ENCODE measurements at regions not wholly inside any gene's neighbourhood (a gene's known extent, or its start where the extent isn't known, plus 50 kb on each side); places are given as distances from the start of the nearest gene placed in this dataset.
"Not testable (repeated sequence)": the region's sequence is repeated elsewhere in the genome, so short reads cannot be mapped to it uniquely, and the experiment has no call there.

DNA sequence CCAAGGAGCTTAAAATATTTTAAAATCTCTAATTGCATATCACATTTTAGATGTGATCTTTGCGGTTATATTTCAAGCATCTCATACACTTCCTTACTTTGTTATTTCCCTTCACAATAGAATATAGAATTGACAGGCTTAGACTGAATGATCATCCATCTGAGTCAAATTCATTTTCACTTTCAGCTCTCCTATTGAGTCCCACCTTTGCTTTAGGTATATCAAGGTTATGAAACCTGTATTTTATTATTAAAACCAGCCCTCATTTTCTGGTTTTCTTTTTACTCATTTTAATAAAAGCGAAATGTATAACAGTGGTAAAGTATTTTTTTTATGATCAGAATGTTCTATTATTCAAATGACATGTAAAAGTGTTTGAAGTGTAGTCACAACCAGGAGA, 162.9 kb upstream of the KYNU start:
- TF ChIP-seq, protein P1, sequence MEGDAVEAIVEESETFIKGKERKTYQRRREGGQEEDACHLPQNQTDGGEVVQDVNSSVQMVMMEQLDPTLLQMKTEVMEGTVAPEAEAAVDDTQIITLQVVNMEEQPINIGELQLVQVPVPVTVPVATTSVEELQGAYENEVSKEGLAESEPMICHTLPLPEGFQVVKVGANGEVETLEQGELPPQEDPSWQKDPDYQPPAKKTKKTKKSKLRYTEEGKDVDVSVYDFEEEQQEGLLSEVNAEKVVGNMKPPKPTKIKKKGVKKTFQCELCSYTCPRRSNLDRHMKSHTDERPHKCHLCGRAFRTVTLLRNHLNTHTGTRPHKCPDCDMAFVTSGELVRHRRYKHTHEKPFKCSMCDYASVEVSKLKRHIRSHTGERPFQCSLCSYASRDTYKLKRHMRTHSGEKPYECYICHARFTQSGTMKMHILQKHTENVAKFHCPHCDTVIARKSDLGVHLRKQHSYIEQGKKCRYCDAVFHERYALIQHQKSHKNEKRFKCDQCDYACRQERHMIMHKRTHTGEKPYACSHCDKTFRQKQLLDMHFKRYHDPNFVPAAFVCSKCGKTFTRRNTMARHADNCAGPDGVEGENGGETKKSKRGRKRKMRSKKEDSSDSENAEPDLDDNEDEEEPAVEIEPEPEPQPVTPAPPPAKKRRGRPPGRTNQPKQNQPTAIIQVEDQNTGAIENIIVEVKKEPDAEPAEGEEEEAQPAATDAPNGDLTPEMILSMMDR (IDR thresholded peaks at IDR 0.05; ENCODE audit: low read depth, low read length): no peak
- no peak for DNase-seq (ENCODE audit: extremely low read depth, low read depth)

GRCh38 chr2:142710336-142710735, 167.1 kb upstream of the KYNU start:
- TF ChIP-seq, protein P1 (IDR thresholded peaks at IDR 0.05; ENCODE audit: low read depth, low read length): no peak
- no peak for DNase-seq (ENCODE audit: extremely low read depth, low read depth)

DNA sequence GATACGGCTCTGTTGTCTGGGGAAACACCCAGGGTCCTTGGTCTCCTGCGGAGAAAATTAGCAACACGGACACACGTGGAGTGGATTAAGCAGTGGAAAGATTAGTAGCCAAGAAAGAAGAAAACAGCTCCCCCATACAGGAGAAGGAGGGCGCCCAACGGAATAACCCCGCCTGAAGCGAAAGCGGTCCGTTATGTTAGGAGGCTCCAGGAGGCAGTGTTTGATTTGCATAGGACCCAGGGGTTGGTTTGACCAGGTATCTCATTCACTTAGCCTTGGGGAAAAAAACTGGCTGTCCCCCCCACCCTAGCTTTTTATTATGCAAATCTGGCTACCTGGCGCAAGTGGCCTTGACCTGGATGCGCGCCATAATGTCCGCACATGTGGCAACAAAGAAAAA, 170.1 kb upstream of the KYNU start:
- no peak for DNase-seq (ENCODE audit: extremely low read depth, low read depth)
- TF ChIP-seq, protein P1 (IDR thresholded peaks at IDR 0.05; ENCODE audit: low read depth, low read length): no peak

DNA sequence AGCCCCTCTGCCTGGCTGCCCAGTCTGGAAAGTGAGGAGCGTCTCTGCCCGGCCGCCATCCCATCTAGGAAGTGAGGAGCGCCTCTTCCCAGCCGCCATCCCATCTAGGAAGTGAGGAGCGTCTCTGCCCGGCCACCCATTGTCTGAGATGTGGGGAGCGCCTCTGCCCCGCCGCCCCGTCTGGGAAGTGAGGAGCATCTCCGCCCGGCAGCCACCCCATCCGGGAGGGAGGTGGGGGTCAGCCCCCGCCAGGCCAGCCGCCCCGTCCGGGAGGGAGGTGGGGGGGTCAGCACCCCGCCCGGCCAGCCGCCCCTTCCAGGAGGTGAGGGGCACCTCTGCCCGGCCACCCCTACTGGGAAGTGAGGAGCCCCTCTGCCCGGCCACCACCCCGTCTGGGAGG, 175.1 kb upstream of the KYNU start:
- DNase-seq (ENCODE audit: extremely low read depth, low read depth): not testable (repeated sequence)

DNA sequence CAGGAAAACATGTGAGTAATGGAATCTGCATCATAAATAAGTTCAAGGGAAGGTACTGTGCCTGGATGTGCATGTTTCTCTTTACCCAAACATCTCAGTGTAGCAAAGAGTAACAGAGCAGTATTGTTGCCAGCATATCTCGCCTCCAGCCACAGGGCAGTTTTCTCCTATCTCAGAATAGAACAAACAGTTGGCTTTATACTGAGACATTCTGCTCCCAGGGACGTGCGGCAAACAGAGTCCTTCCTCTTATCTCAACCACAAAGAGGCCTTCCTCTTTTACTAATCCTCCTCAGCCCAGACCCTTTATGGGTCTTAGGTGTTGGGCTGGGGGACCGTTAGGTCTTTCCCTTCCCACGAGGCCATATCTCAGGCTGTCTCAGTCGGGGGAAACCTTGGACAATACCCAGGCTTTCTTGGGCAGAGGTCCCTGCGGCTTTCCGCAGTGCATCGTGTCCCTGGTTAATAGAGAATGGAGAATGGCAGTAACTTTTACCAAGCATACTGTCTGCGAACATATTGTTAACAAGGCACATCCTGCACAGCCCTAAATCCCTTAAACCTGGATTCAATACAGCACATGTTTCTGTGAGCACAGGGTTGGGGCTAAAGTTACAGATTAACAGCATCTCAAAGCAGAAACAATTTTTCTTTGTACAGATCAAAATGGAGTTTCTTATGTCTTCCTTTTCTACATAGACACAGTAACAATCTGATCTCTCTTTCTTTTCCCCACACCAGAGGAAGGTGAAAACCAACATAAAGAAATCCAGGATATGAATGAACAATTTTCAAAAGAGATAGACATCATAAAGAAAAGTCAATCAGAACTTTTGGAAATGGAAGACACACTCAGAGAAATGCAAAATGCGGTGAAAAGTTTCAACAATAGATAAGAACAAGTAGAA, 181.9 kb upstream of the KYNU start:
- DNase-seq (ENCODE audit: extremely low read depth, low read depth): not testable (repeated sequence)

DNA sequence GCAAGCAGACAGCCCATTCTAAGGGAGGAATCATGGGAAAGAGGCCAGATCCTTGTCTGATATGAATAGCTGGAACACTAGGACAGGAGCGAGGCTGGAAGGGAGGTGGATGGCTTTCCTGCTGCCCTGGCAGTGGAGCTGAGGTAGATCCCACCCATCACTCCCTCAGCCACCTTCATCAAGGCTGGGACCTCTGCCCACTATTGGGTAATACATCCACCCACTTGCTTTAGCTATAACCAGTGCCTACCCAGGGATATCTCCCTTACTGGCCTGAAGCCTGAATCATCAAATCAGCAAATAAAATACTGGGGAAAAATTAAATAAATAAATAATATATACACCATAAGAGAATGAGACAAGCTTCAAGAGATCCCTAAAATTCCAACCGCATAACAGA, 183.2 kb upstream of the KYNU start:
- TF ChIP-seq, protein P1 (IDR thresholded peaks at IDR 0.05; ENCODE audit: low read depth, low read length): no peak

DNA sequence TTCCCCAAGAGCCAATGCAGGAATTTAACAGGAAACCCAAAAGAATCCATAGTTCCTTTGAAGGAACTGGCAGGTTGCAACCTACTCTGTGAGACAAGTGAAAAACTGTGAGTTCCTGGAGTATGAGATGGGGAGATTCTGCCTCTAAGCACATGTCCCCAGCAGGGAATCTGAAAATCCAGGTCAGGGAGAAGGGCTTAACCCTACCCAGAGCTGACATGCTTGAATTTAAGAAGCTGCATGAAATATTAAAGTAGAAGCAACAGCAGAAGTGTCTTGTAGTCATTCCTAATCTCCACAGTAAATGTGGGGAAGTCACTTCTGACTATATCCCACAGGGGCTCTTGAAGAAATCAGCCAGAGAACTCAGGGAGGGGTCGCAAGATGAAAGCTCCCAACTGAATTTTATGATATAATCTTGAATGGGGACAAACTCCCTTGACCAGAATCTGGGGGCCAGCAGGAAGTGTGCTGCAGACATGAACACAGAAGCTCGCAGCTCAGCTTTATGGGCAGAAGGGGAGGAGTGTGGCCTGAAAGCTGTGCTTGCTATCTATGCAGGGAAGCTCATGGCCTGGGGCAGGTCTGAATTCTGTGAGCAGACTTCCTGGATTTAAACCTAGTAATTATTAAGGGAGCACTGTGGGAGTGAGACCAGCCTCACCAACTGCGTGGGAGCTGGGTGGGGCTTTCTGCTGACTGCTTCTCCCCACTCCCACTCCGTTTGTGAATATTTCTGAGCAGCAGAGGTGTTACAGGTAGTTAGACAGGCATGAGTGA, 184.1 kb upstream of the KYNU start:
- TF ChIP-seq, protein P1 (IDR thresholded peaks at IDR 0.05; ENCODE audit: low read depth, low read length): no peak
- DNase-seq (ENCODE audit: extremely low read depth, low read depth): no peak

More for the DNA sequence above, 183.2 kb upstream of the KYNU start:
- DNase-seq (ENCODE audit: extremely low read depth, low read depth): no peak

GRCh38 chr2:142688856-142689605, 188.4 kb upstream of the KYNU start:
- DNase-seq (ENCODE audit: extremely low read depth, low read depth): no peak
- TF ChIP-seq, protein P1 (IDR thresholded peaks at IDR 0.05; ENCODE audit: low read depth, low read length): no peak
